ENCODE measurements at regions not wholly inside any gene's neighbourhood (a gene's known extent, or its start where the extent isn't known, plus 50 kb on each side); places are given as distances from the start of the nearest gene placed in this dataset.

DNA sequence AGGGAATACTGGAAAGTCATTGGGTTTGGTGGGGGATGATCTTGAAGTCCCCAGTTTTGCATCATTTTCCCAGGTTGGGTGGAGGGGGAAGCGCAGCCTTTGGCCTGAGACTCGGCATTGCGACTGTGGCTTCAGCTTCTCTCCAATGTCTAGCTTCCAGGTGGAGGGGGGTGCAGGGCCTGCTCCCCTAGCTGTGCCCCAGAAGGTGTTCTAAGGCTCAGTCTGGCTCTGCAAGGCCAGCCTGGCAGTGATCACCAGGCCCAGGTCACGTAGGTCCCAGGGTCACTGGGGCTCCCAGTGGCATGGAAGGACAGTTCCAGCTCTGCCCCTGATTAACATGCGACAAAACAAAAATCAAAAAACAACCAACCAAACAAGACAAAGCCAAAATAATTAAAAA is 56.9 kb upstream of the HAAO start:
- TF ChIP-seq, protein P1, sequence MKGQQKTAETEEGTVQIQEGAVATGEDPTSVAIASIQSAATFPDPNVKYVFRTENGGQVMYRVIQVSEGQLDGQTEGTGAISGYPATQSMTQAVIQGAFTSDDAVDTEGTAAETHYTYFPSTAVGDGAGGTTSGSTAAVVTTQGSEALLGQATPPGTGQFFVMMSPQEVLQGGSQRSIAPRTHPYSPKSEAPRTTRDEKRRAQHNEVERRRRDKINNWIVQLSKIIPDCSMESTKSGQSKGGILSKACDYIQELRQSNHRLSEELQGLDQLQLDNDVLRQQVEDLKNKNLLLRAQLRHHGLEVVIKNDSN (IDR thresholded peaks at IDR 0.05) = no peak
- no peak for TF ChIP-seq TEAD4 (IDR thresholded peaks at IDR 0.05)
- TF ChIP-seq TAF1 (IDR thresholded peaks at IDR 0.05; ENCODE audit: low read depth) = no peak
- TF ChIP-seq NFIC (IDR thresholded peaks at IDR 0.05) = no peak
- no peak for TF ChIP-seq EP300 (IDR thresholded peaks at IDR 0.05; ENCODE audit: borderline replicate concordance)
- TF ChIP-seq, protein P2, sequence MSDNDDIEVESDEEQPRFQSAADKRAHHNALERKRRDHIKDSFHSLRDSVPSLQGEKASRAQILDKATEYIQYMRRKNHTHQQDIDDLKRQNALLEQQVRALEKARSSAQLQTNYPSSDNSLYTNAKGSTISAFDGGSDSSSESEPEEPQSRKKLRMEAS (IDR thresholded peaks at IDR 0.05) = no peak
- TF ChIP-seq FOXM1 (IDR thresholded peaks at IDR 0.05; ENCODE audit: borderline replicate concordance, low read depth) = no peak
- no peak for TF ChIP-seq CREB1 (IDR thresholded peaks at IDR 0.05; ENCODE audit: low read depth)
- no peak for TF ChIP-seq ZBTB7A (IDR thresholded peaks at IDR 0.05; ENCODE audit: low read depth)
- no peak for TF ChIP-seq TCF12 (IDR thresholded peaks at IDR 0.05; ENCODE audit: low read depth)
- TF ChIP-seq YY1 (IDR thresholded peaks at IDR 0.05; ENCODE audit: low read depth) = no peak
- no peak for TF ChIP-seq EGR1 (IDR thresholded peaks at IDR 0.05)
- TF ChIP-seq CEBPB (IDR thresholded peaks at IDR 0.05) = no peak
- TF ChIP-seq, protein P3, sequence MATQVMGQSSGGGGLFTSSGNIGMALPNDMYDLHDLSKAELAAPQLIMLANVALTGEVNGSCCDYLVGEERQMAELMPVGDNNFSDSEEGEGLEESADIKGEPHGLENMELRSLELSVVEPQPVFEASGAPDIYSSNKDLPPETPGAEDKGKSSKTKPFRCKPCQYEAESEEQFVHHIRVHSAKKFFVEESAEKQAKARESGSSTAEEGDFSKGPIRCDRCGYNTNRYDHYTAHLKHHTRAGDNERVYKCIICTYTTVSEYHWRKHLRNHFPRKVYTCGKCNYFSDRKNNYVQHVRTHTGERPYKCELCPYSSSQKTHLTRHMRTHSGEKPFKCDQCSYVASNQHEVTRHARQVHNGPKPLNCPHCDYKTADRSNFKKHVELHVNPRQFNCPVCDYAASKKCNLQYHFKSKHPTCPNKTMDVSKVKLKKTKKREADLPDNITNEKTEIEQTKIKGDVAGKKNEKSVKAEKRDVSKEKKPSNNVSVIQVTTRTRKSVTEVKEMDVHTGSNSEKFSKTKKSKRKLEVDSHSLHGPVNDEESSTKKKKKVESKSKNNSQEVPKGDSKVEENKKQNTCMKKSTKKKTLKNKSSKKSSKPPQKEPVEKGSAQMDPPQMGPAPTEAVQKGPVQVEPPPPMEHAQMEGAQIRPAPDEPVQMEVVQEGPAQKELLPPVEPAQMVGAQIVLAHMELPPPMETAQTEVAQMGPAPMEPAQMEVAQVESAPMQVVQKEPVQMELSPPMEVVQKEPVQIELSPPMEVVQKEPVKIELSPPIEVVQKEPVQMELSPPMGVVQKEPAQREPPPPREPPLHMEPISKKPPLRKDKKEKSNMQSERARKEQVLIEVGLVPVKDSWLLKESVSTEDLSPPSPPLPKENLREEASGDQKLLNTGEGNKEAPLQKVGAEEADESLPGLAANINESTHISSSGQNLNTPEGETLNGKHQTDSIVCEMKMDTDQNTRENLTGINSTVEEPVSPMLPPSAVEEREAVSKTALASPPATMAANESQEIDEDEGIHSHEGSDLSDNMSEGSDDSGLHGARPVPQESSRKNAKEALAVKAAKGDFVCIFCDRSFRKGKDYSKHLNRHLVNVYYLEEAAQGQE (IDR thresholded peaks at IDR 0.05; ENCODE audit: low read depth) = no peak
- no peak for TF ChIP-seq RAD21 (IDR thresholded peaks at IDR 0.05; ENCODE audit: low read depth)

DNA sequence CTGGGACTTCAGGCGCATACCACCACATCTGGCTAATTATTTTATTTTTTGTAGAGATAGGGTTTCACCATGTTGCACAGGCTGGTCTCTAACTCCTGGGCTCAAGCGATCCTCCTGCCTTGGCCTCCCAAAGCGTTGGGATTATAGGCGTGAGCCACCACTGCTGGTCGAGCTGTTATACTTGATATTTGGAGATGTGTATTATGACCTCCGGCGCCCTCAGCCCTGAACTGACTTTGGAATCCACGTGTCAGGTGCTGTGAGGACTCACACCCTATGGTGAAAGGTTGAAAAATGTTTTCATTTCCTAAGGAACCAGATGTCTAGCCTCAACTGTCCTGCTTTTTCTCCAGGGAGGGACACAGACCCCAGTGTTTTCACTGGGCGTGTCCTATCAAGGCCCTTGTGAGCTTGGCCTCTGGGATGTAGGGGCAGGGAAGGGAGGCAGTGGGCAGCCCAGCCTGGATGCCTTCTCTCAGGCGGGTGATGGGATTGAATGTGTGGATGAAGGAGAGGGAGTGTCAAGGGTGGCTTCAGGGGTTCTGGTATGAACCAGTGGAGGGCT is 56.4 kb upstream of the HAAO start:
- TF ChIP-seq TCF12 (IDR thresholded peaks at IDR 0.05; ENCODE audit: low read depth) (no peak), CREB1 (IDR thresholded peaks at IDR 0.05; ENCODE audit: low read depth) (no peak), FOXM1 (IDR thresholded peaks at IDR 0.05; ENCODE audit: borderline replicate concordance, low read depth) (no peak)
- TF ChIP-seq, protein P1 (IDR thresholded peaks at IDR 0.05) = no peak
- TF ChIP-seq, protein P2 (IDR thresholded peaks at IDR 0.05) = no peak

- TF ChIP-seq TEAD4 (IDR thresholded peaks at IDR 0.05) = no peak
- no peak for TF ChIP-seq RAD21 (IDR thresholded peaks at IDR 0.05; ENCODE audit: low read depth)
- TF ChIP-seq, protein P1 (IDR thresholded peaks at IDR 0.05) = no peak
- TF ChIP-seq CEBPB (IDR thresholded peaks at IDR 0.05) = no peak
Observed at GRCh38 chr2:42848265-42848664, 55.9 kb upstream of the HAAO start.

GRCh38 chr2:42847596-42848151 is 55.3 kb upstream of the HAAO start:
- TF ChIP-seq FOXM1 (IDR thresholded peaks at IDR 0.05; ENCODE audit: borderline replicate concordance, low read depth) = no peak
- no peak for TF ChIP-seq NFIC (IDR thresholded peaks at IDR 0.05)
- TF ChIP-seq TCF12 (IDR thresholded peaks at IDR 0.05; ENCODE audit: low read depth) = no peak
- no peak for TF ChIP-seq RAD21 (IDR thresholded peaks at IDR 0.05; ENCODE audit: low read depth)
- no peak for TF ChIP-seq YY1 (IDR thresholded peaks at IDR 0.05; ENCODE audit: low read depth)
- no peak for TF ChIP-seq EP300 (IDR thresholded peaks at IDR 0.05; ENCODE audit: borderline replicate concordance)
- TF ChIP-seq, protein P1 (IDR thresholded peaks at IDR 0.05) = no peak
- TF ChIP-seq TEAD4 (IDR thresholded peaks at IDR 0.05) = no peak
- TF ChIP-seq, protein P2 (IDR thresholded peaks at IDR 0.05) = no peak
- no peak for TF ChIP-seq ZBTB7A (IDR thresholded peaks at IDR 0.05; ENCODE audit: low read depth)
- TF ChIP-seq CEBPB (IDR thresholded peaks at IDR 0.05) = no peak
- TF ChIP-seq, protein P3 (IDR thresholded peaks at IDR 0.05; ENCODE audit: low read depth) = no peak
- TF ChIP-seq EGR1 (IDR thresholded peaks at IDR 0.05) = no peak
- TF ChIP-seq TAF1 (IDR thresholded peaks at IDR 0.05; ENCODE audit: low read depth) = no peak
- TF ChIP-seq CREB1 (IDR thresholded peaks at IDR 0.05; ENCODE audit: low read depth) = no peak

Measured in Ishikawa (cell line).